ENCODE measurements at regions not wholly inside any gene's neighbourhood (a gene's known extent, or its start where the extent isn't known, plus 50 kb on each side); places are given as distances from the start of the nearest gene placed in this dataset.

DNA sequence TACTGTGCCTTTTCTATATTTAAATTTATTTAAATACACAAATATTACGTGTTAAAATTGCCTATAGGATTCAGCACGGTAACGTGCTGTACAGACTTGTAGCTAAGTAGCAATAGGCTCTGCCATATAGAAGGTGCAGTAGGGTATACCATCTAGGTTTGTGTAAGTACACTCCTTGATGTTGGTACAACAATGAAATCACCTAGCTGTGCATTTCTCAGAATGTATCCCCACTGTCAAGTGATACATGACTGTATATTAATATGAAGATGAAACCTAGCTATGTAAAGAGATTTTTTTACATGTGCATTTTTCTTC lies 431.2 kb downstream of the KCTD8 start:
- H3K9me3 ChIP-seq (replicated peaks in 1 of 11), result peaks cover 0 to 9% (median 3%) of the 10 kb centered on the region in 11 experiments; a peak in 7 of 22 replicates
- no peak overlapping the region for H3K4me2 ChIP-seq
- no peak overlapping the region for H3K27ac ChIP-seq
- no peak for TF ChIP-seq Cebpa-rat (IDR thresholded peaks at IDR 0.05)
- no peaks in the 10 kb centered on the region for H4K20me1 ChIP-seq
- H3K27me3 ChIP-seq, result no peaks in the 10 kb centered on the region
- H3K36me3 ChIP-seq, result no peaks in the 10 kb centered on the region
- H3K4me1 ChIP-seq, result no peaks in the 10 kb centered on the region
- H3K9ac ChIP-seq, result no peak overlapping the region
- H3K4me3 ChIP-seq, result no peak overlapping the region

DNA sequence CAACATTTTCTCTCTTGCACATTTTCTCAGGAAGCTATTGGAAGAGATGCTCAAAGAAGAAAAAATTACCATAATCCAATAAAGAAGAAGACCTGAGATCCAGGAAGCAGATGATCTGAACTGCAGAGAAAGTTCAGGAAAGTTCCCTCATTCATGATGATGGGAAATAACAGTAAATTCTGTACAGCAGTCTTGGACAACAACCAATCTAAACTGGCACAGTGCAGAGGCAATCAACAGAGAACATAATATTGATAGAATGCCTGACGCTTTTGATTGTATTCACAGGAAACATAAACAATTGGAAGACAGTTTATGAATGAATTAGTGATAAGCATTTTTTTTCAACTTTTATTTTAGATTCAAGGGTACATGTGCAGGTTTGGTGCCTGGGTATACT lies 428.9 kb downstream of the KCTD8 start:
- Histone ChIP-seq H4K20me1 (no peaks in the 10 kb centered on the region), H3K4me2 (no peak overlapping the region), H3K9ac (no peak overlapping the region), H3K4me3 (no peak overlapping the region), H3K36me3 (no peaks in the 10 kb centered on the region), H3K27ac (no peak overlapping the region), H3K4me1 (no peaks in the 10 kb centered on the region), H3K9me3 (replicated peaks in 1 of 11) (peaks cover 0 to 9% (median 3%) of the 10 kb centered on the region in 11 experiments; a peak in 7 of 22 replicates), H3K27me3 (no peaks in the 10 kb centered on the region)
- no peak for TF ChIP-seq Cebpa-rat (IDR thresholded peaks at IDR 0.05)

DNA sequence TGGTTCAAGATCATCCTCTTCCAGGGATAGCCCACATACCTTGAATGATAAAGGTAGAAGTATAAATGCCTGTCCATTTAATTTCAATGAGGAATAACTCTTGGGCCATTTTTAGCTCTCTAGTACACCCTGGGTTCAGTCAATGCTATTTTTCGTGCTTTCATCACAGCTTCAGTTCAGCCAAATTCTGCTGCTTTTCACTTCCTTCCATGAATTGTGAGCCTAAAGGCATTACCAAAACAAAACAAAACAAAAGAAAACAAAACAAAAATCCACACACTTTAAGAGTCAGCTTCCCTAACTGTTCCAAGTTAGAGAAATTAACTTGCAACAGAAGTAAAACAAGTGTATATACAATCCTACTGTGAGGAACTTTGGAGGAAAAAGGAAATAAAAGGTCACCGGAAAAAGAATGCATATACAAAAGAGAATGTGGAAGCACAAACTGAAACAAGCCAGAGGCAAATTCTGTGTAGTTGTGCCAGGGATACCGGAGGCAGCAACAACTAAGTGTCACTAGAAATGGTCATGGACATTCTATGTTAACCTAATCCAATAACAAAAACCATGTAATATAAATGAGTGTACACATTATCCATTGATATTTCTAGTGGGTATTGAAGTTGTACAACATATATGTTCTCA lies 423.1 kb downstream of the KCTD8 start:
- H3K36me3 ChIP-seq, result no peaks in the 10 kb centered on the region

DNA sequence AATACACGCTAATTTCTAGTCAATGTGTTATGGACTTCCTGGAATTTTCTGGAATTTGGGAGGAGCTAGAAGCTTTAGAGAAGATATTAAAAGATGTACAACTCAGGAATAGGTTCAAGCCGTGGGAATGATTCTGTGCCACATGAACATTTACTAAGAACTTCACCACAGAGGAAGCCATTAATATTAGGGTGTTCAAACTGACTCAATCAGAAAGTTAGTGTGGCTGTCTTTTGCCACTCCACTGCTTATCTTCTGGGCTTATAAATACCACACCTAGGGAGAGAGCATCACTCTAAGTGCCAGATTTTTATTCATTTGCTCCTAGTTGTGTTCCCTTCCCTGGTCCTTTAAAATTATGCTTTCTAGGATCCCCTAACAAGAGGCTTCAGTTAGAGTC lies 409.8 kb downstream of the KCTD8 start:
- Histone ChIP-seq H4K20me1 (no peaks in the 10 kb centered on the region), H3K36me3 (no peaks in the 10 kb centered on the region), H3K9me3 (replicated peaks in 1 of 11) (no peaks in the 10 kb centered on the region), H3K4me1 (peaks cover 0 to 12% (median 0%) of the 10 kb centered on the region in 10 experiments; a peak in 2 of 20 replicates), H3K9ac (no peak overlapping the region), H3K27ac (no peak overlapping the region), H3K4me2 (no peak overlapping the region), H3K27me3 (no peaks in the 10 kb centered on the region), H3K4me3 (no peak overlapping the region)
- TF ChIP-seq Cebpa-rat (IDR thresholded peaks at IDR 0.05), result no peak

More for the DNA sequence above, 423.1 kb downstream of the KCTD8 start:
- Histone ChIP-seq H3K4me1 (peaks cover 0 to 30% (median 11%) of the 10 kb centered on the region in 10 experiments; a peak in 10 of 20 replicates), H3K4me3 (no peak overlapping the region), H3K9me3 (replicated peaks in 1 of 11) (peaks cover 0 to 2% (median under 1%) of the 10 kb centered on the region in 11 experiments; a peak in 5 of 22 replicates), H3K27ac (no peak overlapping the region; a peak in 1 of 22 replicates), H3K9ac (no peak overlapping the region), H3K27me3 (no peaks in the 10 kb centered on the region), H4K20me1 (no peaks in the 10 kb centered on the region), H3K4me2 (peak overlapping the region in 1 of 11 experiments; percentile 26; a peak in 1 of 22 replicates)
- no peak for TF ChIP-seq Cebpa-rat (IDR thresholded peaks at IDR 0.05)

DNA sequence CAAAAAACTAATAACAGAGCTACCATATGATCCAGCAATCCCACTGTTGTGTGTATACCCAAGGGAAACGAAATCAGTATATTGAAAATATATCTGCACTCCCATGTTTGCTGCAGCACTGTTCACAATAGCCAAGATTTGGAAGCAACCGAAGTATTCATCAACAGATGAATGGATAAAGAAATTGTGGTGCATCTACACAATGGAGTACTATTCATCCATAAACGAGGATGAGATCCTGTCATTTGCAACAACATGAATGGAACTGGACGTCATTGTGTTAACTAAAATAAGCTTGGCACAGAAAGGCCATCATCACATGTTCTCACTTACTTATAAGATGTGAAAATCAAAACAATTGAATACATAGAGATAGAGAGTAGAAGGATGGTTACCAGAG lies 402.1 kb downstream of the KCTD8 start:
- Histone ChIP-seq H4K20me1 (no peaks in the 10 kb centered on the region), H3K4me2 (no peak overlapping the region), H3K4me1 (peaks cover 0 to 9% (median 0%) of the 10 kb centered on the region in 10 experiments; a peak in 2 of 20 replicates), H3K4me3 (no peak overlapping the region), H3K27me3 (no peaks in the 10 kb centered on the region), H3K9ac (no peak overlapping the region), H3K36me3 (no peaks in the 10 kb centered on the region), H3K9me3 (replicated peaks in 1 of 11) (no peaks in the 10 kb centered on the region), H3K27ac (no peak overlapping the region)
- no peak for TF ChIP-seq Cebpa-rat (IDR thresholded peaks at IDR 0.05)

DNA sequence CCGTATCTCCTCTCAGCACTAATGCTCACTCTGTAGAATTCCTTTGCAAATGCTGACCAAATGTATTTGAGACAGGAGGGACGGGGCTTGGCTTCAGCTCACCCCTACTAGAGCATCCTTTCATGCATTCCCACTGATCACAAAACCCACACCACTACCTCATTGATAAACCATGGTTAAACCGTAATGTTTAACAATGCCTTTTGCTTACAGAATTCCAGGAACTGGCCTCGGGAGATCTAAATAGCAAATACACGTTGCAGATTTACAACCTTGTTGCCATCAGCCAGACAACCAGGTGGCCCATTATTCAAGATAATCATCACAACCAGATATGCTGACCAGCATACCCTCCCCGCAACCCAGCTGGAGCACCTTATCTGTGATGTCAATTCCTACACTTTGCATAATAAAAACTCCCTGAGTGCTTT lies 391.9 kb downstream of the KCTD8 start:
- no peaks in the 10 kb centered on the region for H3K9me3 ChIP-seq (replicated peaks in 1 of 11)
- no peak for TF ChIP-seq Cebpa-rat (IDR thresholded peaks at IDR 0.05)
- H3K9ac ChIP-seq, result no peak overlapping the region
- no peaks in the 10 kb centered on the region for H4K20me1 ChIP-seq
- H3K4me2 ChIP-seq, result no peak overlapping the region
- no peaks in the 10 kb centered on the region for H3K27me3 ChIP-seq
- H3K36me3 ChIP-seq, result no peaks in the 10 kb centered on the region
- H3K4me3 ChIP-seq, result no peak overlapping the region
- no peaks in the 10 kb centered on the region for H3K4me1 ChIP-seq
- no peak overlapping the region for H3K27ac ChIP-seq

DNA sequence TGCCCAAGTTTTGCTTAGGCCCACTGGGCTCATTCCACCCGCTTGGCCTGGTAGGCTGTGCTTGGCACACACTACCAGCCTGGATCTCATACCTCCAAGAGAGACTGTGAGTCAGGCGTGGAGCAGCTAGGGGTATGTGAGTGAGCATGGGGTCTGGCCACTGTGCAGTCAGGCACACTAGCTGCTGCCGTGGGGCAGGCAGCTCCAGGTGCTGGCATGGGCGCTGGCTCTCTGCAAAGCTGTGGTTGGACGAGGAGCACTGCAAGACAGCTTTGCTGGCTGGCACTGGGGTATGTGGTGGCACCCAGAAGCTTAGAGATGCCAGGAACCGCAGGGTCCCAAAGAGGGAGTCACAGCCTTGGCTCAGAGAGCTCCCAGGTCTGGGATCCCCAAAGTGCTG lies 377.8 kb downstream of the KCTD8 start:
- H3K9ac ChIP-seq, result no peak overlapping the region
- H4K20me1 ChIP-seq, result no peaks in the 10 kb centered on the region
- H3K9me3 ChIP-seq (replicated peaks in 1 of 11), result peaks cover 17 to 25% (median 21%) of the 10 kb centered on the region in 11 experiments
- no peak for TF ChIP-seq Cebpa-rat (IDR thresholded peaks at IDR 0.05)
- no peak overlapping the region for H3K4me2 ChIP-seq
- H3K4me3 ChIP-seq, result no peak overlapping the region
- H3K36me3 ChIP-seq, result no peaks in the 10 kb centered on the region
- H3K27ac ChIP-seq, result no peak overlapping the region
- no peaks in the 10 kb centered on the region for H3K27me3 ChIP-seq
- no peaks in the 10 kb centered on the region for H3K4me1 ChIP-seq

DNA sequence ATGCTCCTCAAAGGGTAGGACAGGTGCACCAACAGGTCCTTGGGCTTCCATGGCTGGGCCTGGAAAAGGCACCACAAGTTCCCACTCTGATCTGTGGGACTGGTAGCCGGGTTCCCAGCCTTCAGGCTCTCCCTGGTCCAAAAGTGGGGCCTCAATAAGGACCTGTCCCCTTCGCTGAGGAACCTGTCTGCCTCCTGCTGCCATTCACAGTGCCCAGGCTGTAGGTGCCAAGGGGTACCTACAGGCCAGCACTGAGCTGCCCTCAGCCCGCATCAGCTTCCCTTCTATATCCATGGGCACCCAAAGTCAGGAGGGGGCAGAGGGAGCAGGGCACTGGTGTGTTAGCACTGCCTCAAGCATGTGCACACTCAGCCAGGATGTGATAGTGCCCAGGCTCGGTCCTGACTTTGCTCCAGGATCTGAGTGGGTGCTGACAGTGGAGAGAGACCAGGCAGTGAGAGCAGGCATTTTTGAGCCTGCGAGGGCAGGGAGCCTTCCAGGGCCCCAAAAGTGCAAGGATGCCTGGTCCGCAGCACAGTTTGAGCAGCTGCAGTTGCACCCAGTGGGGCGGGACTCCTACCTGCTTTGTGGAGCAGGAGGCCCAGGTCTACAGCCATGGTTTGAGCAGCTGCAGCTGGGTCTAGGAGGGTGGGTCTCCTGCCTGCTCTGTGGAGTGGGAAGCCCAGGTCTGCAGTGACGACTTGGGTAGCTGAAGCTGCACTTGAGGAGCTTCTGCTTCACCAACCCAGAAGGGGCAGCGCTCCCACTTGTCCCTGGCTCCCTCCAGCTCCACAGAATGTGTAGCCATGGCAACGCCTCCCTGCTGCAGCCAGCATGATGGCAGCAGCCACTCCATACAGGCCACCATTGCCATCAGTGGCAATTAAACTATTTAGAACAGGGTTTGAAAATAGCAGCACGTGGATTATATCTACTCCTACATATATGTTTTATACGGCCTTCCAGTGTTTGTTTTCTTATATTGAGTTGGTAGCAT lies 376.4 kb downstream of the KCTD8 start:
- Histone ChIP-seq H3K4me1 (no peaks in the 10 kb centered on the region), H3K27ac (no peak overlapping the region), H3K36me3 (no peaks in the 10 kb centered on the region), H3K4me3 (no peak overlapping the region), H3K27me3 (no peaks in the 10 kb centered on the region), H3K9me3 (replicated peaks in 1 of 11) (peaks cover 17 to 25% (median 21%) of the 10 kb centered on the region in 11 experiments), H4K20me1 (no peaks in the 10 kb centered on the region), H3K9ac (no peak overlapping the region), H3K4me2 (no peak overlapping the region)
- no peak for TF ChIP-seq Cebpa-rat (IDR thresholded peaks at IDR 0.05)

DNA sequence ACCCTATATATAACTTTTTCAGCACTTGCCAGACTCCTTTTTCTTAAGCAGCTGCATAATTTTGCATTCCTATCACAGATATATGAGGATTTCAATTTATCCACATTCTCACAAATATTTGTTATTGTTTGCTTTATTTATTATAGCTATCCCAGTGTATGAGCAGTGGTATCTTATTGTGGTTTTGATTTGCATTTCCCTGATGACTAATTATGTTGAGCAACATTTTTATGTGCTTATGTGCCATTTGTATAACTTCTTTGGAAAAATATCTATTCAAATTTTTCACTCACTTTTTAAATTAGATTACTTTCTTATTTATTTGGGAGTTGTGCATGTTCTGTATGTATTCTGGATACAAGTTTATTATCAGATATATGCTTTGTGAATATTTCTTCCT lies 361.9 kb downstream of the KCTD8 start:
- Histone ChIP-seq H3K9ac (no peak overlapping the region), H3K27me3 (no peaks in the 10 kb centered on the region), H4K20me1 (no peaks in the 10 kb centered on the region), H3K4me2 (0 out of 22 replicates have a peak overlapping the region, but pooled peaks of 1 of the 11 experiments have one; percentile 19), H3K27ac (no peak overlapping the region), H3K4me3 (no peak overlapping the region), H3K4me1 (peaks cover 0 to 6% (median 0%) of the 10 kb centered on the region in 10 experiments; a peak in 2 of 20 replicates), H3K9me3 (replicated peaks in 1 of 11) (0 out of 22 replicates have a peak, but pooled peaks cover 0 to 8% (median 0%) of the 10 kb centered on the region in 11 experiments), H3K36me3 (no peaks in the 10 kb centered on the region)
- no peak for TF ChIP-seq Cebpa-rat (IDR thresholded peaks at IDR 0.05)

Data from BLaER1 treated with 17β-estradiol and CSF1 and Interleukin-3, amounts not matched to agents 10 nM and 100 nM (cell line).